ENCODE measurements at regions not wholly inside any gene's neighbourhood (a gene's known extent, or its start where the extent isn't known, plus 50 kb on each side); places are given as distances from the start of the nearest gene placed in this dataset.

- H3K4me3 ChIP-seq (ENCODE audit: low read length) = no peak overlapping the region
- no peak for TF ChIP-seq ZNF274 (IDR thresholded peaks at IDR 0.05; ENCODE audit: low read depth, low read length)
Measured at GRCh38 chr7:68411742-68412141, 1186.5 kb upstream of the AUTS2 start.

- no peak overlapping the region for H3K4me3 ChIP-seq (ENCODE audit: low read length)
- TF ChIP-seq ZNF274 (IDR thresholded peaks at IDR 0.05; ENCODE audit: low read depth, low read length) = no peak
Measured at GRCh38 chr7:68414631-68415425, 1183.4 kb upstream of the AUTS2 start.

GRCh38 chr7:68417002-68417401, 1181.3 kb upstream of the AUTS2 start:
- no peak for TF ChIP-seq ZNF274 (IDR thresholded peaks at IDR 0.05; ENCODE audit: low read depth, low read length)
- H3K4me3 ChIP-seq (ENCODE audit: low read length) = no peak overlapping the region

GRCh38 chr7:68417659-68418058, 1180.6 kb upstream of the AUTS2 start:
- TF ChIP-seq ZNF274 (IDR thresholded peaks at IDR 0.05; ENCODE audit: low read depth, low read length) = no peak
- no peak overlapping the region for H3K4me3 ChIP-seq (ENCODE audit: low read length)

- no peak overlapping the region for H3K4me3 ChIP-seq (ENCODE audit: low read length)
- no peak for TF ChIP-seq ZNF274 (IDR thresholded peaks at IDR 0.05; ENCODE audit: low read depth, low read length)
Measured at GRCh38 chr7:68420342-68421192, 1177.7 kb upstream of the AUTS2 start.

- no peak overlapping the region for H3K4me3 ChIP-seq (ENCODE audit: low read length)
- TF ChIP-seq ZNF274 (IDR thresholded peaks at IDR 0.05; ENCODE audit: low read depth, low read length) = no peak
Measured at GRCh38 chr7:68421712-68422111, 1176.6 kb upstream of the AUTS2 start.

DNA sequence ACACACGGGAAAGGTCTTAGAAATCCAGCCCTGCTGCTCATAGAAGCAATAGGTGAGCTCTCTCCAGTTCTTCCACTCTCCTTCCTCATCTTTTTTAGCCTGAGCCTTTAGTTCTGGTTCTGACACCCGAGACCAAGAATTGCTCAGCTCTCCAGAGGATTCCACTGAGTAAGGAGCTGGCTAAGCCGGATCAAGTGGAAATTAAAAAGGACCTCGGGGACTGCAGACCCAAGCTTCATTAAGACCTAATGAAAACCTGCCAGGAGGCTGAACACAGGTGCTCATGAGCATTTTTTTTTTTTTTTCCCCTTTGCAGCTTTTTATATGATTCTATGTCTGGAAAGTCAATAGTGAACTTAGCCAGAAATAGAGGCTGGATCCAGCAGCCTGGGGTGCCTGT, 1176.0 kb upstream of the AUTS2 start:
- TF ChIP-seq ZNF274 (IDR thresholded peaks at IDR 0.05; ENCODE audit: low read depth, low read length) = no peak
- no peak overlapping the region for H3K4me3 ChIP-seq (ENCODE audit: low read length)

DNA sequence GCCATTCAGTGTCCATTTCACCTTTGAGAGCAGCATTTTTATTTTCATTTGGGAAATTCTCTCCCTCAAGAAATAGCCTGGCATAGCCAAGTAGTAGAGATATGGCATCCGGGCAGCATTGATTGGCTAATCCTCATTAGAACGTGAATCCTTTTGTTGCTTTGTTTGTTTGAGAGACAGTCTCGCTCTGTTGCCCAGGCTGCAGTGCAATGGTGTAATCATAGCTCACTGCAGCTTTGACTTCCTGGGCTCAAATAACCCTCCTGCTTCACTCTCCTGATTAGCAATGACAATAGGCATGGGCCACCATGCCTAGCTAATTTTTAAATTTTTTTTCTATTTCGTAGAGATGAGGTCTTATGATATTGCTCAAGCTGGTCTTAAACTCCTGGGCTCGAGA, 1174.9 kb upstream of the AUTS2 start:
- no peak overlapping the region for H3K4me3 ChIP-seq (ENCODE audit: low read length)
- TF ChIP-seq ZNF274 (IDR thresholded peaks at IDR 0.05; ENCODE audit: low read depth, low read length) = no peak

DNA sequence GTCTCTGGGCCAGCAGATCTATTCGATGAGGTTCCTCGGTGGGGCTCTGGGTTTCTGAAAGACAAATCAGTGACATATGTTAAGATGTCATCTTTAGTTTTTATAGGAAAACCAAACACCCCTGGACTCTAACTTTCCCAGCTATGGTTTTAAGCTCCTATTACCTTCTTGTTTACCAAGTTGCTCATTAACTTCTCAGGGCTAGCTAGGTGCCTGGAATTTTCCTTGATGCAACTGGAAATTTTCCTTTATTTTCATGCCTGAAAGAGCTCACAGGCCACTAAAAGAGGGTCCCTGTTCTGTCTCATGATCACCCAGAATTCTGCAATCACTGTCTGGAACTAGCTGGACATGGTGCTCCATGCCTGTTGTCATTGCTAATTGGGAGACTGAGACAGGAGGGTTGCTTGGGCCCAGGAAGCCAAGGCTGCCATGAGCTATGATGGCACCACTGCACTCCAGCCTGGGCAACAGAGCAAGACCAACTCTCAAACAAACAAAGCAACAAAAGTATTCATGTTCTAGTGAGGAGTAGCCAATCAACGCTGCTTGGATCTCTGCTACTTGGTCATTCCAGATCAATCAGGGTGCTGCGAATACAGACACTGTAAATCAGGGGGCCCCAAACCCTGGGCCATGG, 1173.5 kb upstream of the AUTS2 start:
- no peak for TF ChIP-seq ZNF274 (IDR thresholded peaks at IDR 0.05; ENCODE audit: low read depth, low read length)
- no peak overlapping the region for H3K4me3 ChIP-seq (ENCODE audit: low read length)

DNA sequence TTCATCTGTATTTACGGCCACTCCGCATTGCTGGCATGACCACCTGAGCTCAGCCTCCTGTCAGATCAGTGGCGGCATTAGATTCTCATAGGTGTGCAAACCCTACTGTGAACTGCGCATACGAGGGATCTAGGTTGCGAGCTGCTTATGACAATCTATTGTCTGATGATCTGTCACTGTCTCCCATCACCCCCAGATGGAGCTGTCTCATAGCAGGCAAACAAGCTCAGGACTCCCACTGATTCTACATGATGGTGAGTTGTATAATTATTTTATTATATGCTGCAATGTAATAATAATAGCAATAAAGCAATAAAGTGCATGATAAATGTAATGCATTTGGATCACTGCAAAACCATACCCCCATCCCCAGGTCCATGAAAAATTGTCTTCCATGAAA, 1172.9 kb upstream of the AUTS2 start:
- no peak for TF ChIP-seq ZNF274 (IDR thresholded peaks at IDR 0.05; ENCODE audit: low read depth, low read length)
- H3K4me3 ChIP-seq (ENCODE audit: low read length) = no peak overlapping the region

DNA sequence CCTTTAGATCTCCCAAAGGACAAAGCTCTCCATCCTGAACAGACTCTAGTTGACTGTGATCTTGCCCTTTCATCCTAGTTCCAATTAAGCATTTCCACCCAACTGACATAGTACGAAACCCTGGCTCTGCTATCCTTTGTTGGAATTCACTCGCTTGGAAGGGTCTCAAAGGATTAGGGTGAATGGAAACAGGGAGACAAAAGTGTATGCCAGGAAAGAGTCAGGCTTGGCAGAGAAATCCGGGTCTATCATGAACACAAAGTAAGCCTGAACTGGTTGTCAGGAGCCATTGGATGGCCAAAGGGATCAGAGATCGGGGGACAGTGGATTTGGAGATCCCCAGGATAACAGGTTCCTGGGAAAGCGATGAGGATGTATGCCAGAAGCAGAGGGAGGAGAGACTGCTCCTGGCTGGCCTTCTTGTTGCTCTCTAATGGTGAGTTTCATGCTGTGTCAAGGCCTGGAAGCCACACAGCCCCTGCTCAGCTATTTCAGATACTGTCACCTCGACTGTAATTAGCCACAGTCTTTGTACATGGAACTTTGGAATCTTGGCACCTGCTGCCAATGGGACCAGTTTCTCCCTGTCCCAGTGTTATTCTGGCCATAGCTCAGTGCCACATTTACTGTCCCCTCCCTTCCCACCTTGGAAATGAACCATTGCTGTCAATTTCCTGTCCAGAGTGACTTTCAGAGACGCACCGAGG, 1168.7 kb upstream of the AUTS2 start:
- TF ChIP-seq ZNF274 (IDR thresholded peaks at IDR 0.05; ENCODE audit: low read depth, low read length) = no peak
- no peak overlapping the region for H3K4me3 ChIP-seq (ENCODE audit: low read length)

GRCh38 chr7:68432585-68432984, 1165.7 kb upstream of the AUTS2 start:
- TF ChIP-seq ZNF274 (IDR thresholded peaks at IDR 0.05; ENCODE audit: low read depth, low read length) = no peak
- H3K4me3 ChIP-seq (ENCODE audit: low read length) = no peak overlapping the region

DNA sequence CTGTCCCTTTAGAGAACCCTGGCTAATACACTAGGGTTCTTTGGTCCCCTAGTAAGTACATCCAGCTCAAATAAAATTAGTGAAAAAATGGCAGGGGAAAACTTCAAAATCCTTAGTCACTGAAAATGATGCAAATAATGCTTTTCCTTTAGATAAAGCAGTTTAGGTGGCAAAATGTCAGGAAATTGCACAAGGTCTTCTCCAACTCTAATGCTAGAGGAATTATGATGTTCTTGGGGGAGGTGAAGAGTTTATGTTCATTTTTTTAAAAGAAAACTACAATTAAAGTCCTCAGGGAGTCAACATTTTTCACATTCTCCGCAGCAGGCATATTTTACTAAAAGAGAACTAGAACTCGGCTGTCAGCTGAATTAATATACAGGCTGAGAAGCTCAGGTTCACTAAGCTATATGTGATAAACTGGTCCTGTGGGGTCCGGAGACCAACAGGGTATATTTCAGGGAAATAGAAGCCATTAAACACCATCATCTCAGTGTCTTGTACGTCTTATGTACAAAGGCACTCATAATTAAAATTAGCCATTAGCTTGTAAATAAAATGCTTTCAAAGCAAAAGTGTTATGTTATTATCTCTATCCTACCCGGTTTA, 1164.7 kb upstream of the AUTS2 start:
- no peak overlapping the region for H3K4me3 ChIP-seq (ENCODE audit: low read length)

DNA sequence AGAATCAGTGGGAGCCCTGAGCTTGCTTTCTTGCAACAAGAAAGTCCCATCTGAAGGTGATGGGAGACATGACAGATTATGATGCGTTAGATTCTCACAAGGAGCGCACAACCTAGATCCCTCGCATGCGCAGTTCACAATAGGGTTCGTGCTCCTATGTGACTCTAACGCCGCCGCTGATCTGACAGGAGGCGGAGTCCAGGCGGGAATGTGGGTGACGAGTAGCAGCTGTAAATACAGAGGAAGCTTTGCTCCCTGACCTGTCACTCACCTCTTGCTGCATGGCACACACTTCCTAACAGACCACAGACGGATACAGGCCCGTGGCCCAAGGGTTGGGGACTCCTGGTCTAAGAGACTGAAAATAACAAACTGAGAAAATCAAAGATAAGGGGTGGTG, 1163.4 kb upstream of the AUTS2 start:
- no peak overlapping the region for H3K4me3 ChIP-seq (ENCODE audit: low read length)
- no peak for TF ChIP-seq ZNF274 (IDR thresholded peaks at IDR 0.05; ENCODE audit: low read depth, low read length)

More for the DNA sequence above, 1164.7 kb upstream of the AUTS2 start:
- no peak for TF ChIP-seq ZNF274 (IDR thresholded peaks at IDR 0.05; ENCODE audit: low read depth, low read length)

All from GM08714 (cell line).